ENCODE measurements at regions not wholly inside any gene's neighbourhood (a gene's known extent, or its start where the extent isn't known, plus 50 kb on each side); places are given as distances from the start of the nearest gene placed in this dataset.

GRCh38 chrX:1138476-1139184 is 73.8 kb downstream of the CRLF2 start:
- DNase-seq (ENCODE audit: extremely low read depth in 1 of 4, low spot score in 3 of 4) (no peak), FAIRE-seq (no peak), ATAC-seq (no peak)
- H3K27ac ChIP-seq (ENCODE audit: extremely low read depth, low read depth, low read length) = no peak overlapping the region
- intact Hi-C loops (cut with micrococcal nuclease) = no loop called here
- BruUV-seq (replicated peaks) = no TSS peak
- no peaks in the 10 kb centered on the region for H3K9me1 ChIP-seq (ENCODE audit: control insufficient read depth, insufficient read depth, low read length)
- no peaks in the 10 kb centered on the region for H3K9me3 ChIP-seq (replicated peaks; ENCODE audit: control insufficient read depth, insufficient read depth, low read depth, low read length)
- H3K79me2 ChIP-seq (ENCODE audit: control insufficient read depth, insufficient read depth, low read length) = no peaks in the 10 kb centered on the region
- no peak overlapping the region for H2AFZ ChIP-seq (ENCODE audit: low read depth, low read length)
- H3K4me3 ChIP-seq = no peak overlapping the region
- WGBS (ENCODE audit: insufficient coverage, low coverage, missing lambda C conversion rate) = 2% methylated on average over 16 of the region's 22 CpGs
- no peaks in the 10 kb centered on the region for H3K4me1 ChIP-seq (replicated peaks in 1 of 2; ENCODE audit: control insufficient read depth in 2 of 2, insufficient read depth in 2 of 2, low read length in 2 of 2)
- H3K9ac ChIP-seq (ENCODE audit: insufficient read depth in 1 of 2, low read depth in 2 of 2, low read length in 2 of 2) = no peak overlapping the region
- no peaks in the 10 kb centered on the region for H3K36me3 ChIP-seq (ENCODE audit: control insufficient read depth, insufficient read depth, low read length)
- H3K4me2 ChIP-seq (ENCODE audit: insufficient read depth, low read length) = no peak overlapping the region
- H3K27me3 ChIP-seq (ENCODE audit: control insufficient read depth in 2 of 2, insufficient read depth in 2 of 2, low read length in 2 of 2) = peaks cover 3 to 40% of the 10 kb centered on the region in 2 experiments; a peak in 4 of 5 replicates
- POLR2A ChIA-PET = no interaction called here
- CTCF ChIA-PET (ENCODE audit: low intra/inter-chr PET ratio) = no interaction called here
- TF ChIP-seq ZNF24 (IDR thresholded peaks at IDR 0.05) = no peak
- TF ChIP-seq BRD9 (IDR thresholded peaks at IDR 0.05; ENCODE audit: low read depth, partially characterized antibody) = no peak
- no peak for TF ChIP-seq ZNF263 (CRISPR knock-in tag; IDR thresholded peaks at IDR 0.05; ENCODE audit: borderline replicate concordance)
- TF ChIP-seq ZFP36 (IDR thresholded peaks at IDR 0.05; ENCODE audit: low read depth, low read length, partially characterized antibody) = no peak
- TF ChIP-seq CHD1 (IDR thresholded peaks at IDR 0.05; ENCODE audit: low read length) = no peak
- TF ChIP-seq USF2 (CRISPR knock-in tag; IDR thresholded peaks at IDR 0.05) = no peak
- in situ Hi-C loops (cut with MboI) = loop anchor here (10.0 kb wide), 1 partner anchor 544 kb away; no protein-coding TSS in a partner anchor
- H4K20me1 ChIP-seq (replicated peaks; ENCODE audit: control insufficient read depth, insufficient read depth, low read length) = no peaks in the 10 kb centered on the region
